DOHH2 (cell line): ENCODE measurements at regions not wholly inside any gene's neighbourhood (a gene's known extent, or its start where the extent isn't known, plus 50 kb on each side); places are given as distances from the start of the nearest gene placed in this dataset.

Experiments used
- EZH2phosphoT487 ChIP-seq: fragments of 200-600 bp; sonication (generic); IDR thresholded peaks from 2 replicates; pipeline ENCODE4 v1.6.1; 2017; ENCODE audit warnings: borderline replicate concordance, mild to moderate bottlenecking, antibody characterized with exemption, low read length, moderate library complexity, mixed read lengths
- TF ChIP-seq, protein P1 (sequence below): fragments of 200-600 bp; sonication (generic); IDR thresholded peaks from one replicate; pipeline ENCODE4 v1.5.1; 2014; ENCODE audit warnings: antibody characterized with exemption, mild to moderate bottlenecking, low read depth, low read length; ENCODE audit not compliant: poor library complexity, severe bottlenecking

GRCh38 chr7:20945451-20945850 is 158.8 kb upstream of the SP8 start:
- TF ChIP-seq, protein P1, sequence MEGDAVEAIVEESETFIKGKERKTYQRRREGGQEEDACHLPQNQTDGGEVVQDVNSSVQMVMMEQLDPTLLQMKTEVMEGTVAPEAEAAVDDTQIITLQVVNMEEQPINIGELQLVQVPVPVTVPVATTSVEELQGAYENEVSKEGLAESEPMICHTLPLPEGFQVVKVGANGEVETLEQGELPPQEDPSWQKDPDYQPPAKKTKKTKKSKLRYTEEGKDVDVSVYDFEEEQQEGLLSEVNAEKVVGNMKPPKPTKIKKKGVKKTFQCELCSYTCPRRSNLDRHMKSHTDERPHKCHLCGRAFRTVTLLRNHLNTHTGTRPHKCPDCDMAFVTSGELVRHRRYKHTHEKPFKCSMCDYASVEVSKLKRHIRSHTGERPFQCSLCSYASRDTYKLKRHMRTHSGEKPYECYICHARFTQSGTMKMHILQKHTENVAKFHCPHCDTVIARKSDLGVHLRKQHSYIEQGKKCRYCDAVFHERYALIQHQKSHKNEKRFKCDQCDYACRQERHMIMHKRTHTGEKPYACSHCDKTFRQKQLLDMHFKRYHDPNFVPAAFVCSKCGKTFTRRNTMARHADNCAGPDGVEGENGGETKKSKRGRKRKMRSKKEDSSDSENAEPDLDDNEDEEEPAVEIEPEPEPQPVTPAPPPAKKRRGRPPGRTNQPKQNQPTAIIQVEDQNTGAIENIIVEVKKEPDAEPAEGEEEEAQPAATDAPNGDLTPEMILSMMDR, result no peak
- TF ChIP-seq EZH2phosphoT487, result no peak
